ENCODE measurements at regions not wholly inside any gene's neighbourhood (a gene's known extent, or its start where the extent isn't known, plus 50 kb on each side); places are given as distances from the start of the nearest gene placed in this dataset.

DNA sequence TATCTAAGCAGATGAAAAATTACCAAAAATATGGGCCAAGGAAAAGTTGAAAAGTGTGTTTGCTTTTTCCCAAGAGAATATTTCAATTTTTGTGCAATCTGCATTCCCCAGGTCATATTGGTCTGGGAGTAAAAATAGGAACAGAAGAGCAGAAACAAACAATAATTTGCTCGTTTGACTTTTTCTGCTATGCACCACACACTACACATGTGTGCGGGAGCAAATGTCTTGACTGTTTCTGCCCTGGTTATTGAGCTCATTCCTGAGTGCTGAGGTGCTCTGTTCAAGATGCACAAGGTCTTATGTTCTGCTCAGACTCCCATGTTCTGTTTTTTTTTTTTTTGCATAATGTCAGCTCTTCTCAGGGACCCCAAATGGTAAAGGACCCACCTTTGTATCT lies 298.0 kb upstream of the MME start:
- 74 to 90% methylated on average over 2 of the region's 2 CpGs for WGBS, 2 donors
- no peak overlapping the region for H3K27ac ChIP-seq
- H3K9me3 ChIP-seq: no peaks in the 10 kb centered on the region
- no peak overlapping the region for H3K4me3 ChIP-seq (replicated peaks in 1 of 3)
- intact Hi-C loops (cut with DNase I): no loop called here
- H3K36me3 ChIP-seq: no peaks in the 10 kb centered on the region
- TF ChIP-seq, protein P1, sequence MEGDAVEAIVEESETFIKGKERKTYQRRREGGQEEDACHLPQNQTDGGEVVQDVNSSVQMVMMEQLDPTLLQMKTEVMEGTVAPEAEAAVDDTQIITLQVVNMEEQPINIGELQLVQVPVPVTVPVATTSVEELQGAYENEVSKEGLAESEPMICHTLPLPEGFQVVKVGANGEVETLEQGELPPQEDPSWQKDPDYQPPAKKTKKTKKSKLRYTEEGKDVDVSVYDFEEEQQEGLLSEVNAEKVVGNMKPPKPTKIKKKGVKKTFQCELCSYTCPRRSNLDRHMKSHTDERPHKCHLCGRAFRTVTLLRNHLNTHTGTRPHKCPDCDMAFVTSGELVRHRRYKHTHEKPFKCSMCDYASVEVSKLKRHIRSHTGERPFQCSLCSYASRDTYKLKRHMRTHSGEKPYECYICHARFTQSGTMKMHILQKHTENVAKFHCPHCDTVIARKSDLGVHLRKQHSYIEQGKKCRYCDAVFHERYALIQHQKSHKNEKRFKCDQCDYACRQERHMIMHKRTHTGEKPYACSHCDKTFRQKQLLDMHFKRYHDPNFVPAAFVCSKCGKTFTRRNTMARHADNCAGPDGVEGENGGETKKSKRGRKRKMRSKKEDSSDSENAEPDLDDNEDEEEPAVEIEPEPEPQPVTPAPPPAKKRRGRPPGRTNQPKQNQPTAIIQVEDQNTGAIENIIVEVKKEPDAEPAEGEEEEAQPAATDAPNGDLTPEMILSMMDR (IDR thresholded peaks at IDR 0.05): no peak
- no peak for TF ChIP-seq POLR2A (IDR thresholded peaks at IDR 0.05)
- no peak for DNase-seq
- no peaks in the 10 kb centered on the region for H3K4me1 ChIP-seq
- no peaks in the 10 kb centered on the region for H3K27me3 ChIP-seq

DNA sequence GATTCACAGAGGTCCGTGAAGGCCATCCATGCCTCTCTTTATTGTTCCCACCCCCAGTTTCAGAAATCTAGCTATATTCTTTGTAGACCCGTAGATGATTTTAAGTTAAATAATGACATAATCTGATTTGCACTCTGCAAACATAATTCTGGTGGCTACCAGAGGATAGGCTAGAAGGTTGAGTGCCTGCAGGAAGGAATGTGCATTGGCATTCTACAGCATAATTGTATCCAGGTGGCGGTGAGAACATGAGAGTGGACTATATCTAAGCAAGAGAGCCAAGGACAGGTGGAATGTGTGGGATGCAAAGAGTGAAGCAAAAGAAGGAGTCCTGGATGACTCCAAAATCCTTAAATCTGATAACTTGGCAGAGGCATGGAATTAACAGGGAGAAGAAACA lies 298.5 kb upstream of the MME start:
- intact Hi-C loops (cut with DNase I): no loop called here
- WGBS, 2 donors: 87 to 91% methylated on average over 3 of the region's 3 CpGs
- Histone ChIP-seq H3K36me3 (no peaks in the 10 kb centered on the region), H3K4me1 (no peaks in the 10 kb centered on the region), H3K27ac (no peak overlapping the region), H3K27me3 (no peaks in the 10 kb centered on the region), H3K4me3 (replicated peaks in 1 of 3) (no peak overlapping the region), H3K9me3 (no peaks in the 10 kb centered on the region)
- TF ChIP-seq, protein P1 (IDR thresholded peaks at IDR 0.05): no peak
- TF ChIP-seq POLR2A (IDR thresholded peaks at IDR 0.05): no peak
- DNase-seq: no peak

DNA sequence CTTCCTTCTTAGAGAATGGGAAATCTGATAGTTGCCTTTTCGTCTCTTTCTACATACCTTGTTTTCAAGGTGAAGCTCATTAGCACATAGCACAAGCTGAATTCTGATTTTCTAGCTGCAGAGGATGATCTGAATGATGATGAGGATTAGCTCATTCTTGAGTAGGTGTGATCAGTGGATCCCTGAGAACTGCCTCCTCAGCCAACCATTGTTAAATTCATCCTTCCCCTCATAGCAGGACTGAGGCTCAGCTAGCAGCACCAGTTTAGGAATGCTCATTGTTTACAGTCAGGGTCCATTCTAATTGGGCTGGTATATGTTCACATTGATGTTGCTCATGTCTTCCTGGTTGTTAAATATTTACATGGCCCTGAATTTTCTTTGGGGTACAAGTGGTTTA lies 299.9 kb upstream of the MME start:
- H3K4me1 ChIP-seq: no peaks in the 10 kb centered on the region
- H3K27ac ChIP-seq: no peak overlapping the region
- 81 to 88% methylated on average over 1 of the region's 1 CpG for WGBS, 2 donors
- intact Hi-C loops (cut with DNase I): no loop called here
- no peaks in the 10 kb centered on the region for H3K36me3 ChIP-seq
- no peaks in the 10 kb centered on the region for H3K27me3 ChIP-seq
- H3K4me3 ChIP-seq (replicated peaks in 1 of 3): no peak overlapping the region
- no peak for DNase-seq
- TF ChIP-seq POLR2A (IDR thresholded peaks at IDR 0.05): no peak
- TF ChIP-seq, protein P1 (IDR thresholded peaks at IDR 0.05): no peak
- H3K9me3 ChIP-seq: no peaks in the 10 kb centered on the region

DNA sequence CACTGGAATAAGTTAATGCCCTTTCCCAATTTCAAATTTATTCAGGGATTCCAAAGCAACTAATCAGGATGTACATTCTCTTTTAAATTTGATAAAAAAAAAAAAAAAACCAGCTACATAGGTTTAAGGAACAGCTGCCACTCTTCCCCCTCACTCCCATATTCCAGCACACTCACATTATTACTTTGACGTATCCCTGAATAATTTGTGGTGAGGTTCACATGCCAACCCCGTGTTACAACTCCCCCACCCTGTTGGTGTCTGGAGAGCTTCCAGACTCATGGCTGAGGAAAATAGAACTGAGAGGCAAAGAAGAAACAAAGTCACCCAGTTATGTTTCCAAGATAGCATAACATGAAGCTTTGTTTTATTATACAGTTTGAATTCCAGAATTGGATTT lies 300.5 kb upstream of the MME start:
- Histone ChIP-seq H3K27me3 (no peaks in the 10 kb centered on the region), H3K36me3 (no peaks in the 10 kb centered on the region), H3K9me3 (no peaks in the 10 kb centered on the region), H3K4me3 (replicated peaks in 1 of 3) (no peak overlapping the region), H3K4me1 (no peaks in the 10 kb centered on the region), H3K27ac (no peak overlapping the region)
- intact Hi-C loops (cut with DNase I): no loop called here
- no peak for TF ChIP-seq POLR2A (IDR thresholded peaks at IDR 0.05)
- TF ChIP-seq, protein P1 (IDR thresholded peaks at IDR 0.05): no peak
- DNase-seq: no peak
- WGBS, 2 donors: 44 to 58% methylated on average over 2 of the region's 2 CpGs

DNA sequence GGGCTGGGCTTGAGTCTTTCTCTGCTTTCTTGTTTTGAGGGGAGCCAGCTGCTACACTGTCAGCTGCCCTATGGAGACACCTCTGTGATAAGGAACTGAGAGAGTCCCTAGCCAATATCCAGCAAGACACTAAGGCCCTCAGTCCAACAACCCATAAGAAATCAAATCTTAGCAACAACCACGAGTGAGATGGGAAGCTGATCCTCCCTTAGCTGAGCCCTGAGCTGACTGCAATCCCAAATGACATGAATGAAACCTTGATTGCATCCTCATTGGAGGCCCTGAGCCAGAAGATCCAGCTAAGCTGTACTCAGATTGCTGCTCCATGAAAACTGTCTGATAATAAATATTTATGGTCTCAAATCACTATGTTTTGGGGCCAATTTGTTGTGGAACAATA lies 302.1 kb upstream of the MME start:
- Histone ChIP-seq H3K27ac (no peak overlapping the region), H3K4me1 (no peaks in the 10 kb centered on the region), H3K27me3 (no peaks in the 10 kb centered on the region), H3K36me3 (no peaks in the 10 kb centered on the region), H3K4me3 (replicated peaks in 1 of 3) (no peak overlapping the region), H3K9me3 (no peaks in the 10 kb centered on the region)
- no peak for TF ChIP-seq POLR2A (IDR thresholded peaks at IDR 0.05)
- 50 to 63% methylated on average over 1 of the region's 1 CpG for WGBS, 2 donors
- no peak for DNase-seq
- intact Hi-C loops (cut with DNase I): no loop called here

Data from thyroid gland (tissue), 4 donors.